Liver (tissue), 8 donors: ENCODE measurements at regions not wholly inside any gene's neighbourhood (a gene's known extent, or its start where the extent isn't known, plus 50 kb on each side); places are given as distances from the start of the nearest gene placed in this dataset.

Source experiments
- DNase-seq: peaks from one replicate; pipeline ENCODE4 v3.0.0-alpha.2; 2017; ENCODE audit warnings: low spot score
- H3K27ac ChIP-seq, 2 donors: one replicate each; pipeline ENCODE4 v1.7.0; 2013; ENCODE audit warnings: inconsistent platforms in 2 of 2, low read length in 2 of 2, control low read depth in 1 of 2, low read depth in 1 of 2, mild to moderate bottlenecking in 1 of 2
- H3K27me3 ChIP-seq, 4 donors: one replicate each; pipeline versions ENCODE4 v1.6.1 to v1.7.0; 2013; ENCODE audit warnings: low read length in 3 of 4, inconsistent platforms in 1 of 4, mild to moderate bottlenecking in 1 of 4, moderate library complexity in 1 of 4; ENCODE audit not compliant: control insufficient read depth in 4 of 4, insufficient read depth in 4 of 4
- H3K36me3 ChIP-seq, 4 donors: one replicate each; pipeline versions ENCODE4 v1.6.1 to v1.7.0; 2013; ENCODE audit warnings: low read length in 3 of 4, mild to moderate bottlenecking in 3 of 4, low read depth in 1 of 4, moderate library complexity in 1 of 4; ENCODE audit not compliant: control insufficient read depth in 4 of 4, insufficient read depth in 3 of 4
- H3K4me1 ChIP-seq, 4 donors: one replicate each; pipeline versions ENCODE4 v1.6.1 to v1.7.0; 2013; ENCODE audit warnings: low read length in 3 of 4, mild to moderate bottlenecking in 3 of 4, moderate library complexity in 1 of 4; ENCODE audit not compliant: control insufficient read depth in 4 of 4, insufficient read depth in 4 of 4
- H3K4me3 ChIP-seq, 3 donors: one replicate each; pipeline versions ENCODE4 v1.6.1 to v1.7.0; 2013; ENCODE audit warnings: low read length in 3 of 3, control low read depth in 1 of 3, low read depth in 1 of 3, mild to moderate bottlenecking in 1 of 3
- H3K9ac ChIP-seq, 2 donors: one replicate each; pipeline ENCODE4 v1.7.0; 2013; ENCODE audit warnings: low read length in 2 of 2, mild to moderate bottlenecking in 2 of 2, moderate library complexity in 2 of 2, control low read depth in 1 of 2, low read depth in 1 of 2
- H3K9me3 ChIP-seq, 4 donors: one replicate each; pipeline versions ENCODE4 v1.6.1 to v1.7.0; 2013; ENCODE audit warnings: low read length in 3 of 4; ENCODE audit not compliant: control insufficient read depth in 4 of 4
- ATF3 ChIP-seq: IDR thresholded peaks from 2 replicates; pipeline ENCODE4 v1.6.1; 2016; ENCODE audit warnings: antibody characterized with exemption
- CTCF ChIP-seq: fragments of 150-350 bp; IDR thresholded peaks from 2 replicates; pipeline ENCODE4 v1.5.1; 2017; ENCODE audit warnings: improper control_type of control experiment, low read depth, low read length; ENCODE audit not compliant: missing input control
- FOXA2 ChIP-seq: IDR thresholded peaks from 2 replicates; pipeline ENCODE4 v1.6.1; 2016; ENCODE audit warnings: antibody characterized with exemption
- GABPA ChIP-seq, 2 donors: IDR thresholded peaks in 1 of 2; conservative IDR thresholded peaks in 1 of 2; 2 replicates each; pipeline ENCODE4 v1.6.1; 2016; ENCODE audit warnings: antibody characterized with exemption in 2 of 2, mild to moderate bottlenecking in 1 of 2, moderate library complexity in 1 of 2
- JUND ChIP-seq, 2 donors: IDR thresholded peaks; 2 replicates each; pipeline ENCODE4 v1.6.1; 2016; ENCODE audit warnings: antibody characterized with exemption in 2 of 2
- MAX ChIP-seq: IDR thresholded peaks from 2 replicates; pipeline ENCODE4 v1.6.1; 2016; ENCODE audit warnings: antibody characterized with exemption
- NR2F2 ChIP-seq: IDR thresholded peaks from 2 replicates; pipeline ENCODE4 v1.6.1; 2016; ENCODE audit warnings: antibody characterized with exemption
- REST ChIP-seq: IDR thresholded peaks from 2 replicates; pipeline ENCODE4 v1.6.1; 2016; ENCODE audit warnings: antibody characterized with exemption, mild to moderate bottlenecking
- YY1 ChIP-seq: IDR thresholded peaks from 2 replicates; pipeline ENCODE4 v1.6.1; 2016; ENCODE audit warnings: antibody characterized with exemption, mild to moderate bottlenecking
- WGBS: extraction: QIAGEN DNeasy Blood & Tissue Kit; methylation state at CpG from one replicate; pipeline ENCODE4 v1.1.7; 2013; 5-methylcytosine and 5-hydroxymethylcytosine counted together
- donor health status: healthy.
- donor health status: healthy.
- donor health status: healthy.
- donor health status: healthy.
- donor health status: healthy.

- no peaks in the 10 kb centered on the region for H3K4me1 ChIP-seq
- no peak overlapping the region for H3K9ac ChIP-seq
- H3K36me3 ChIP-seq = no peaks in the 10 kb centered on the region
- TF ChIP-seq REST (no peak), YY1 (no peak), NR2F2 (no peak), MAX (no peak), GABPA (IDR thresholded peaks at IDR 0.05 in 1 of 2, conservative IDR thresholded peaks at IDR 0.05 in 1 of 2) (no peak), ATF3 (no peak)
- H3K9me3 ChIP-seq = no peaks in the 10 kb centered on the region
- no peak overlapping the region for H3K4me3 ChIP-seq
- no peak overlapping the region for H3K27ac ChIP-seq
- DNase-seq = no peak
- peaks cover 0 to 4% (median 0%) of the 10 kb centered on the region in 4 donors for H3K27me3 ChIP-seq
Observed at GRCh38 chr16:20259541-20259940, 67.8 kb downstream of the GP2 start.

- DNase-seq = no peak
- Histone ChIP-seq H3K36me3 (no peaks in the 10 kb centered on the region), H3K9me3 (no peaks in the 10 kb centered on the region), H3K27me3 (no peaks in the 10 kb centered on the region), H3K4me3 (no peak overlapping the region), H3K27ac (no peak overlapping the region), H3K9ac (no peak overlapping the region), H3K4me1 (no peaks in the 10 kb centered on the region)
- no peak for TF ChIP-seq JUND (IDR thresholded peaks at IDR 0.05)
- WGBS = 74% methylated on average over 3 of the region's 3 CpGs
Observed at GRCh38 chr16:20257234-20257633, 70.1 kb downstream of the GP2 start.

GRCh38 chr16:20255002-20255401, 72.3 kb downstream of the GP2 start:
- TF ChIP-seq FOXA2 = no peak
- no peak for TF ChIP-seq CTCF
- no peak for TF ChIP-seq YY1
- WGBS = 64% methylated on average over 1 of the region's 1 CpG
- no peak overlapping the region for H3K4me3 ChIP-seq
- H3K27me3 ChIP-seq = no peaks in the 10 kb centered on the region
- no peaks in the 10 kb centered on the region for H3K36me3 ChIP-seq
- DNase-seq = no peak
- H3K4me1 ChIP-seq = no peaks in the 10 kb centered on the region
- H3K9ac ChIP-seq = no peak overlapping the region
- no peak overlapping the region for H3K27ac ChIP-seq
- no peaks in the 10 kb centered on the region for H3K9me3 ChIP-seq
